Heart right ventricle (tissue), 16 donors: ENCODE measurements at regions not wholly inside any gene's neighbourhood (a gene's known extent, or its start where the extent isn't known, plus 50 kb on each side); places are given as distances from the start of the nearest gene placed in this dataset.

Experiments
- ATAC-seq, 8 donors: fragments of 200-7000 bp; cut with Tn5 transposase; one replicate each; pipeline ENCODE4 v1.9.1; 2020; ENCODE audit warnings: mild to moderate bottlenecking in 8 of 8, moderate library complexity in 8 of 8, moderate number of reproducible peaks in 1 of 8
- DNase-seq, 2 donors: peaks; one replicate each; pipeline ENCODE4 v3.0.0-alpha.2; 2020
- H3K27ac ChIP-seq, 10 donors: fragments of 200-600 bp; sonication (generic) in 2 of 10; one replicate each; pipeline versions ENCODE4 v1.5.0 to v1.8.0; 2020 to 2022; ENCODE audit warnings: mild to moderate bottlenecking in 3 of 10
- H3K27me3 ChIP-seq, 7 donors: fragments of 200-600 bp; one replicate each; pipeline ENCODE4 v1.8.0; 2021 to 2022; ENCODE audit warnings: mild to moderate bottlenecking in 2 of 7
- H3K36me3 ChIP-seq, 9 donors: fragments of 200-600 bp; sonication (generic) in 1 of 9; one replicate each; pipeline versions ENCODE4 v1.5.0 to v1.8.0; 2020 to 2022; ENCODE audit warnings: mild to moderate bottlenecking in 2 of 9
- H3K4me1 ChIP-seq, 9 donors: fragments of 200-600 bp; sonication (generic) in 1 of 9; one replicate each; pipeline versions ENCODE4 v1.5.0 to v1.8.0; 2020 to 2022; ENCODE audit warnings: mild to moderate bottlenecking in 4 of 9
- H3K4me3 ChIP-seq, 10 donors: fragments of 200-600 bp; sonication (generic) in 2 of 10; one replicate each; pipeline versions ENCODE4 v1.5.0 to v1.8.0; 2020 to 2022; ENCODE audit warnings: mild to moderate bottlenecking in 7 of 10, moderate library complexity in 2 of 10
- H3K9me3 ChIP-seq, 11 donors: fragments of 200-600 bp in 10 of 11; sonication (generic) in 2 of 11; one replicate each; pipeline versions ENCODE4 v1.5.0 to v1.8.0; 2013 to 2022; ENCODE audit warnings: mild to moderate bottlenecking in 2 of 11, control low read depth in 1 of 11, moderate library complexity in 1 of 11
- CTCF ChIP-seq, 9 donors: fragments of 200-600 bp; sonication (generic) in 2 of 9; IDR thresholded peaks; one replicate each; pipeline versions ENCODE4 v1.5.0 to v1.8.0; 2021 to 2022; ENCODE audit warnings: antibody characterized with exemption in 9 of 9, mild to moderate bottlenecking in 5 of 9, moderate library complexity in 1 of 9
- WGBS, 2 donors: extraction: QIAGEN DNeasy Blood & Tissue Kit; methylation state at CpG; one replicate each; pipeline ENCODE4 v1.1.7; 2013; ENCODE audit warnings: inconsistent platforms in 1 of 2; 5-methylcytosine and 5-hydroxymethylcytosine counted together
- intact Hi-C, 10 donors: fragments of 100-400 bp; cut with DNase I; formaldehyde crosslinking; loops; one replicate each; pipeline versions ENCODE4 v1.11.1 to v1.14.2; 2022
- donor health status: Arrhythmogenic right ventricular cardiomyopathy.
- donor health status: ischemic (EF 13 %, LVEDD 7.1; RV severe dilation, severe dysfunction).
- donor health status: healthy with polysubstance abuse.
- donor health status: DM: no; HTN: yes; CAD: no.
- donor health status: DM: no; HTN: no; CAD: no.
- donor health status: ischemic (EF 25% LVEDD 6.9; RV normal size, moderate dysfunction).
- donor health status: ischemic (EF 25% LVEDD 5.7; RV mildly dilated, moderate dysfunction).
- donor health status: healthy.
- donor health status: DM: yes; HTN: yes; CAD: no.
- donor health status: Ischemic cardiomyopathy.
- donor health status: ischemic (EF 35%, LVEDD 5.7; RV mildly dilated, moderate dysfunction).
- donor health status: nonischemic (EF 11% LVEDD 7.7; RV severe dilation, severe dysfunction).
- donor health status: DM: yes; HTN: yes; CAD: no.
- donor health status: PGD.
- donor health status: ischemic (EF 29% LVEDD 5.4; RV normal size, mild dysfunction).
- donor health status: nonischemic (EF 23%, LVEDD 6.1; RV moderate dilation, normal function).

- Histone ChIP-seq H3K27me3 (no peaks in the 10 kb centered on the region), H3K27ac (no peak overlapping the region), H3K4me1 (no peaks in the 10 kb centered on the region), H3K9me3 (peaks cover 0 to 91% (median 0%) of the 10 kb centered on the region in 11 donors), H3K36me3 (no peaks in the 10 kb centered on the region), H3K4me3 (no peak overlapping the region)
- no peak for TF ChIP-seq CTCF (IDR thresholded peaks at IDR 0.05)
- intact Hi-C loops: no loop called here
- 67 to 78% methylated on average over 12 of the region's 12 CpGs for WGBS, 2 donors
- ATAC-seq: no peak
- no peak for DNase-seq
These were observed 2295.3 kb downstream of the TP53TG3F start for GRCh38 chr16:35754391-35755369.

- Histone ChIP-seq H3K9me3 (peaks cover 0 to 76% (median 6%) of the 10 kb centered on the region in 11 donors), H3K36me3 (no peaks in the 10 kb centered on the region), H3K4me3 (no peak overlapping the region), H3K27me3 (peaks cover 0 to 7% (median 0%) of the 10 kb centered on the region in 7 donors), H3K4me1 (no peaks in the 10 kb centered on the region), H3K27ac (no peak overlapping the region)
- ATAC-seq: no peak
- intact Hi-C loops: no loop called here
- WGBS, 2 donors: 70 to 73% methylated on average over 12 of the region's 12 CpGs
- TF ChIP-seq CTCF (IDR thresholded peaks at IDR 0.05): no peak
- no peak for DNase-seq
These were observed 2329.0 kb downstream of the TP53TG3F start for GRCh38 chr16:35788381-35788780.

GRCh38 chr16:35792516-35793285, 2333.3 kb downstream of the TP53TG3F start:
- no peak for DNase-seq
- no peak overlapping the region for H3K27ac ChIP-seq
- intact Hi-C loops: loop anchor here in 1 of 10 donors (10.0 kb wide), 1 partner anchor 68 kb away; no protein-coding TSS in a partner anchor
- no peaks in the 10 kb centered on the region for H3K36me3 ChIP-seq
- peaks cover 0 to 64% (median 0%) of the 10 kb centered on the region in 11 donors for H3K9me3 ChIP-seq
- peaks cover 0 to 3% (median 0%) of the 10 kb centered on the region in 7 donors for H3K27me3 ChIP-seq
- no peak for TF ChIP-seq CTCF (IDR thresholded peaks at IDR 0.05)
- WGBS, 2 donors: 74% methylated on average over 25 of the region's 25 CpGs
- ATAC-seq: no peak
- H3K4me1 ChIP-seq: no peaks in the 10 kb centered on the region
- no peak overlapping the region for H3K4me3 ChIP-seq

- H3K36me3 ChIP-seq: no peaks in the 10 kb centered on the region
- peaks cover 0 to 3% (median 0%) of the 10 kb centered on the region in 7 donors for H3K27me3 ChIP-seq
- no peak overlapping the region for H3K4me3 ChIP-seq
- intact Hi-C loops: loop anchor here in 1 of 10 donors (10.0 kb wide), 1 partner anchor 69 kb away; no protein-coding TSS in a partner anchor
- ATAC-seq: no peak
- no peak for TF ChIP-seq CTCF (IDR thresholded peaks at IDR 0.05)
- WGBS, 2 donors: 43 to 46% methylated on average over 3 of the region's 3 CpGs
- peaks cover 0 to 3% (median 0%) of the 10 kb centered on the region in 9 donors for H3K4me1 ChIP-seq
- H3K27ac ChIP-seq: no peak overlapping the region
- no peak for DNase-seq
- H3K9me3 ChIP-seq: peaks cover 0 to 64% (median 0%) of the 10 kb centered on the region in 11 donors
These were observed 2334.2 kb downstream of the TP53TG3F start for GRCh38 chr16:35793601-35794000.
